ENCODE measurements at regions not wholly inside any gene's neighbourhood (a gene's known extent, or its start where the extent isn't known, plus 50 kb on each side); places are given as distances from the start of the nearest gene placed in this dataset.
"Not testable (repeated sequence)": the region's sequence is repeated elsewhere in the genome, so short reads cannot be mapped to it uniquely, and the experiment has no call there.

DNA sequence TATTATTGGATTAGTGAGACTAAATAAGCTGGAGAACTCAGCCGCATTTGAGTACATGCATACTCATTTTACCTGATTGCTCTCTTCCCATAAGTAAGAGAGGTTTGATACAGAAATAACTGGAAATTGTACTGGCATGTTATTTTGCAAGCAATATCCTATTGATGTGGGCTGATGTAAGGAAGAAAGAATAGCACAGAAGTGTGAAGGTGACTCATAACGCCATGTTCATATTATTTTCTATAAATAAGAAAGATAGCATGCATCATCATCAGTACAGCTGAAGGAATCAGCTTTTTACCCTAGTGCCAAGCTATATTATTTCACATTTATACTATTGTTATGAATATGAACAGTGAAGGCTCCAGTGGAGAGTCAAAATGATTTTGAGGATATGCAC lies 138.3 kb upstream of the FAM47A start:
- no peak for FAIRE-seq

DNA sequence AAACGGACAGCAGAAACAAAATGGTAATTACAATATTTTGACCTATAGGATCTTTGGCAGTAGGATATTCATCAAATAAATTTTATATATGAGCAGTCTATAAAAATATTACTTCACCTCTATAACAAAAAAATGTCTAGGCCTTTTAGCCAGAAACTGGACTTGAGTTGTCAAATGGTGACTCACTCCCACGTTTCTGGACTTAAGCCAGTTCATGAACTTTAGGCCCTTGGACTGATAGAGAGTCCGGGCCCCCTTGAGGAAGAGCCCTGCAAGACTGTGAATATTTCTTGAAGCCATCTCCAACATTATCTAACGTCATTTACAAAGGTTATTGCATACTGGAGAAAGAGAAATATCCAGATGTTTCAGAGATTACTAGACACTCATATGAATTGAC lies 106.8 kb upstream of the FAM47A start:
- FAIRE-seq: no peak

DNA sequence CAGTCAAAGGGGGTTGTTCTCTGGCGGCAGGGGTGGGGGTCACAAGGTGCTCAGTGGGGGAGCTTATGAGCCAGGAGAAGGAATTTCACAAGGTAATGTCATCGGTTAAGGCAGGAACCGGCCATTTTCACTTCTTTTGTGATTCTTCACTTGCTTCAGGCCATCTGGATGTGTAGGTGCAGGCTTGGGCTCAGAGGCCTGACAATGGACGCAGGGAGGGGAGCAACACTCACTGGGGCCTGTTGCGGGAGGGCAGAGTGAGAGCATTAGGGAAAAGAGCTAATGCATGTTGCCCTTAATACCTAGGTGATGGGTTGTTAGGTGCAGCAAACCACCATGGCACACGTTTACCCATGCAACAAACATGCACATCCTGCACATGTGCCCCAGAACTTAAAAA lies 98.0 kb upstream of the FAM47A start:
- FAIRE-seq: not testable (repeated sequence)

DNA sequence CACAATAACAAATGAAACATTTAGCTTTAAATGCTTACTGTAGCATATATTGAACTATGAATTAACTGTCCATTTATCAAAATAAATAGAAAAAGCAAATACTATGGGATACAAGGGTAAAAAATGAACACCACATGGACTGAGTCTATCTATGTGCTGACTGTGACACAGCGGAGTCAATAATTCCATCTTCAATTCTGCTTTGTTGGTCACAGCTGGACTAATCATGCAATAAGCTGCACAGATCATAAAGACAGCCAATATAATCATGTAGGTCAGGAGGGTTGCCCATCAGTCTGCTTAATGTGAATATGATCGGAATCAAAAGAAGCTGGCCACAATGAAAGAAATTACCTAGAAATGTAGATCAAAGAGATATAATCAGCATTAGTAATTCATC lies 95.7 kb upstream of the FAM47A start:
- FAIRE-seq: no peak

DNA sequence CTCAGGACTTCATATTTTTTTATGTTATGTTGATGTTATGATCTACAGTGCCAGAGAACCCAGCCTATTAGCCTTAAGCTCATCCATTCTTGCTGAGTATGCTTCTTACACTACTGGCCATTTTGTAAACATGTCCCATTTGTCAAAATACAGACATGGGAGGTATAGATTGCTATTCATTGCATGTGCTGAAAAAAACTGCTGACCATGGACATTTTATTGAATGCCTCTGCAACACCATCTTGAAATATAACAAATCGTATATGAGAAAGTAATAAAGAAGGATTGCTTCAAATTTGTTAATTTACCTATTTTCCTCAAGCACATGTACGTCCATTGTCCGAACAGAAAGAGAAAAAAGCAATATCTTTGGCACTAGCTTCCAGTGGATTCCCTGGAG lies 91.5 kb upstream of the FAM47A start:
- FAIRE-seq: no peak

DNA sequence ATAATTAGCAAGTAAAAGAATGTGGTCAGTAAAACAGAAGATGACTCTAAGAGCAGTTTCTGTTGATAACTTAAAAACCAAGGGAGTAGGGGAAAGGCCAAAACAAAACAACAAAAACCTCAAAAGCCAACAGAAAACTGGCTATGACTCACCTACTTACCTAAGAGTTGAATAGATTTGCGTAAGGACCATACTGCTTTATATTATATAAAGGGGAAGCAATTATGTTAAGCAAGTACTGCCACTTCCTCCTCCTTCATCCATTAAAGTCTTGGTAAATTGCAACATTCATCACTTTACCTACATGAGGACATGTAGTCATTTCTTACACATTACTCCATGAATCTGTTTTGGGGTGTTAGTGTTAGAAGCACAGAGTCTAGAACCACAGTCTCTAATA lies 85.9 kb upstream of the FAM47A start:
- no peak for FAIRE-seq

DNA sequence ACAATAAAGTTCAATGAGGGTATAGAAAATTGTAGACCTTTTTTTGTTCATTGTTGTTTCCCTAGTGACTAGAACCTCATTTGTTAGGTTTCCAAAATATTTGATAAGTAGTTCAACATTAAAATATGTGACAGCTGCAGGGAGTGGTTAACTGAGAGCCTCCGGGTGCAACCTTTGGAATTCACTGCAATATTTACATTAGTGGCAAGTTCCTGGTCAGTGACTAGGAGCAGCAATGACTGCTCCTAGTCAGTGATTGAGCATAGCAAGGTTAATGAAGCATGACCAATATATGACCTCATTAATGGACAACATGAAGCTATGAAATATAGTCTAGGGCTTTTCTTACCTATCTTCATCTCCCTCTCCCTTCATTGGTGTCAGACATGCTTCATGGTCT lies 65.8 kb upstream of the FAM47A start:
- FAIRE-seq: no peak
